ENCODE measurements at regions not wholly inside any gene's neighbourhood (a gene's known extent, or its start where the extent isn't known, plus 50 kb on each side); places are given as distances from the start of the nearest gene placed in this dataset.

DNA sequence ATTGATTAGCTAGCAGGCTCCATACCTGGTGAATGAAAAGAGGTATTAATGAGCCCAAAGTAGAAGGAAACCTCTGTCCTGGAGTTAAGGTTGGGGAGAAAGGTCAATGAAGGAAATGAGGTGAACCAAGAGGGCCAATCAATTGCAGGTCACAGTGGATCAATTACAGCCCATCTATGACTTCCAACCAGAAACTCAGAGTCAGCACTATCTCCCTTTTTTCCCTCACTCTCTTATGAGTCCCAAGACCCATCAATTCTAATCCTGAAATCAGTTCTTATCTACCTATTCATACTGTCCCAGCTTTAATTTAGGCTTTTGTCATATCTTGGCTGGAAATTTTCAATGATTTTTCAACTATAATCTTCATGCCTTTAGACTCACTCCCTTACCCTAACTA, 433.2 kb upstream of the PKN2 start:
- H3K9me3 ChIP-seq, result no peaks in the 10 kb centered on the region
- H3K4me3 ChIP-seq, result no peak overlapping the region
- no peaks in the 10 kb centered on the region for H3K4me1 ChIP-seq
- DNase-seq (no peak), ATAC-seq (no peak)
- no peaks in the 10 kb centered on the region for H3K36me3 ChIP-seq (ENCODE audit: insufficient read depth in 1 of 2, low read depth in 1 of 2)
- intact Hi-C loops (cut with DNase I), result no loop called here
- no peaks in the 10 kb centered on the region for H3K27me3 ChIP-seq (ENCODE audit: insufficient read depth in 3 of 3, low read length in 2 of 3)
- H3K27ac ChIP-seq, result no peak overlapping the region
- TF ChIP-seq, protein P1, sequence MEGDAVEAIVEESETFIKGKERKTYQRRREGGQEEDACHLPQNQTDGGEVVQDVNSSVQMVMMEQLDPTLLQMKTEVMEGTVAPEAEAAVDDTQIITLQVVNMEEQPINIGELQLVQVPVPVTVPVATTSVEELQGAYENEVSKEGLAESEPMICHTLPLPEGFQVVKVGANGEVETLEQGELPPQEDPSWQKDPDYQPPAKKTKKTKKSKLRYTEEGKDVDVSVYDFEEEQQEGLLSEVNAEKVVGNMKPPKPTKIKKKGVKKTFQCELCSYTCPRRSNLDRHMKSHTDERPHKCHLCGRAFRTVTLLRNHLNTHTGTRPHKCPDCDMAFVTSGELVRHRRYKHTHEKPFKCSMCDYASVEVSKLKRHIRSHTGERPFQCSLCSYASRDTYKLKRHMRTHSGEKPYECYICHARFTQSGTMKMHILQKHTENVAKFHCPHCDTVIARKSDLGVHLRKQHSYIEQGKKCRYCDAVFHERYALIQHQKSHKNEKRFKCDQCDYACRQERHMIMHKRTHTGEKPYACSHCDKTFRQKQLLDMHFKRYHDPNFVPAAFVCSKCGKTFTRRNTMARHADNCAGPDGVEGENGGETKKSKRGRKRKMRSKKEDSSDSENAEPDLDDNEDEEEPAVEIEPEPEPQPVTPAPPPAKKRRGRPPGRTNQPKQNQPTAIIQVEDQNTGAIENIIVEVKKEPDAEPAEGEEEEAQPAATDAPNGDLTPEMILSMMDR (IDR thresholded peaks at IDR 0.05), result no peak

DNA sequence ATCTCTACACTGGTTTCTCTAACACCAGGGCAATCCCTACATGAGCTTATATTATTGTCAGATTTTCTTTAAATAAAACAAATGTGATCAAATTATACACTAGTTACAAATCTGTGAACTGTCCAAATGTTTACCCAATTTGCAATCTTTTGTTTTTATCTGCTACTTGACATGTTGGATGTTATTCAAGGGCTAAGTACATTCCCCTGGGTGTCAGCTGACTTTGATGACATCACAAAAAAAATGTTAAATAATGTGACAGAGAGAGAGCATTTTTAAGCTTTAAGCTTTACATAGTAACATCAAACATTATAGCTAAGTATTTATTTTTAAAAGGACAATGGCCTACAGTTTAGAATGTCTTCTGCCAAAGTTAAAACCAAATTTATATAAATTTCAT, 431.3 kb upstream of the PKN2 start:
- TF ChIP-seq, protein P1 (IDR thresholded peaks at IDR 0.05), result no peak
- no peak overlapping the region for H3K4me3 ChIP-seq
- DNase-seq (no peak), ATAC-seq (no peak)
- no peaks in the 10 kb centered on the region for H3K4me1 ChIP-seq
- H3K36me3 ChIP-seq (ENCODE audit: insufficient read depth in 1 of 2, low read depth in 1 of 2), result no peaks in the 10 kb centered on the region
- no peak overlapping the region for H3K27ac ChIP-seq
- no peaks in the 10 kb centered on the region for H3K9me3 ChIP-seq
- intact Hi-C loops (cut with DNase I), result no loop called here
- H3K27me3 ChIP-seq (ENCODE audit: insufficient read depth in 3 of 3, low read length in 2 of 3), result no peaks in the 10 kb centered on the region

DNA sequence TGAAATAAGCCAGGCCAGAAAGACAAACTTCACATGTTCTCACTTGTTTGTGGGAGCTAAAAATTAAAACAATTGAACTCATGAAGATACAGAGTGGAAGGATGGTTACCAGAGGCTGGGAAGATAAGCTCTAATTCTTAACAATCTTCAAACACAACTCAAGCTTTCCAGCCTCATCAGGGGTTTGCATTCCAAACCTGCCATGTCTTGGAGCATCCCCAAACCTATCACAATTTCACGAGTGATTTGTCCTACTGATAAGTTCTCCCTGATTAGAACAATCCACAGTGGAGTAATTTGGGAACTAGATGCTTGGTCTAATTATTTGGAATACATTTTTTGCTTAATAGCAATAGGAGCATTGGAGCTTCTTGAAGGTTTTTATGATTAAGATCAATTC, 418.5 kb upstream of the PKN2 start:
- Histone ChIP-seq H3K9me3 (no peaks in the 10 kb centered on the region), H3K4me1 (no peaks in the 10 kb centered on the region), H3K27ac (no peak overlapping the region), H3K27me3 (ENCODE audit: insufficient read depth in 3 of 3, low read length in 2 of 3) (no peaks in the 10 kb centered on the region), H3K36me3 (ENCODE audit: insufficient read depth in 1 of 2, low read depth in 1 of 2) (no peaks in the 10 kb centered on the region), H3K4me3 (no peak overlapping the region)
- TF ChIP-seq, protein P1 (IDR thresholded peaks at IDR 0.05), result no peak
- intact Hi-C loops (cut with DNase I), result no loop called here
- 63 to 76% (median 70%) methylated on average over 1 of the region's 1 CpG for WGBS, 3 donors
- ATAC-seq (no peak), DNase-seq (no peak)

DNA sequence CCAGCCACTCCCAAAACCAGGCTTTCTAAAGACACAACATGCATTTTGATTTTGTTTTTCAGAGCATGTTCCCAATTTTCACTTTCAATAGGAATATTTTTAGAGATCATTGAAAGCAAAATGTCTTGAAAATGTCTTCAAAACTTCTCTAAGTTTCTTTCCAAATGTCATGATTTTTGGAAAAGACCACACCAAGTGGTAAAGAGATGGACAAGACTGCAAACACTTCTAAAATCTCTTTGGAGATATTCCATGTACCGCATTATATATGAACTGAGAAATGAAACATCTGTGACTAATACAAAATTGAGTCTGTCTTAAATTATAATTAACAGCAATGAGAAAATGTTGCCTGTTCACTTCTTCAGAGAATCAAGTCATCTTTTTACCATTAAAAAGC, 418.0 kb upstream of the PKN2 start:
- Histone ChIP-seq H3K4me3 (no peak overlapping the region), H3K27ac (no peak overlapping the region), H3K36me3 (ENCODE audit: insufficient read depth in 1 of 2, low read depth in 1 of 2) (no peaks in the 10 kb centered on the region), H3K4me1 (no peaks in the 10 kb centered on the region), H3K9me3 (no peaks in the 10 kb centered on the region), H3K27me3 (ENCODE audit: insufficient read depth in 3 of 3, low read length in 2 of 3) (no peaks in the 10 kb centered on the region)
- intact Hi-C loops (cut with DNase I), result no loop called here
- TF ChIP-seq, protein P1 (IDR thresholded peaks at IDR 0.05), result no peak
- DNase-seq, result no peak
- WGBS, 3 donors, result 89 to 93% (median 90%) methylated on average over 1 of the region's 1 CpG
- ATAC-seq, result no peak

DNA sequence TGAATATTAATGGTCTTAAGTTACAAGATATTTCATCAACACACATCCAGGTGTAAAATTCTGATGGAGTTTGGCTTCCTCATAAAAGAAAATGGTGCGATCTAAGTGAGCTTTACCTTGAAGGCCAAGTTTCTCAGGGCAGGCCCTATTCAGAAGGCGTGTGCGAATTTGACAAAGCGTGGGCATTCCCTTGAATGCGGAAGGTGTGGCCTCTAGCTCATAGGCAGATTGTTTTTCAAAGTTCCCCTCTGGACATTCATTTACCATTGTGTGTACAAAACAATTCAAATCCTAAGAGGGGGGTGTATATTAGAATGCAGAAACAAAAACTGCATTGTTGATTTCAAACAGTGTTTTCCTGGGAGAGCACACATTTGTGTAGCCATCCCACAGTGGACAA, 411.9 kb upstream of the PKN2 start:
- Histone ChIP-seq H3K36me3 (ENCODE audit: insufficient read depth in 1 of 2, low read depth in 1 of 2) (no peaks in the 10 kb centered on the region), H3K9me3 (no peaks in the 10 kb centered on the region), H3K4me3 (no peak overlapping the region), H3K4me1 (no peaks in the 10 kb centered on the region), H3K27me3 (ENCODE audit: insufficient read depth in 3 of 3, low read length in 2 of 3) (no peaks in the 10 kb centered on the region), H3K27ac (no peak overlapping the region)
- intact Hi-C loops (cut with DNase I), result no loop called here
- TF ChIP-seq, protein P1 (IDR thresholded peaks at IDR 0.05), result no peak
- 90 to 94% (median 91%) methylated on average over 5 of the region's 5 CpGs for WGBS, 3 donors
- ATAC-seq (no peak), DNase-seq (no peak)
